ENCODE measurements at regions not wholly inside any gene's neighbourhood (a gene's known extent, or its start where the extent isn't known, plus 50 kb on each side); places are given as distances from the start of the nearest gene placed in this dataset.

- no peak for DNase-seq
Measured at GRCh38 chr17:79207960-79208359, 133.3 kb downstream of the ENGASE start.

- DNase-seq, result no peak
Measured at GRCh38 chr17:79205688-79206205, 131.1 kb downstream of the ENGASE start.

- no peak for DNase-seq
Measured at GRCh38 chr17:79204261-79204660, 129.6 kb downstream of the ENGASE start.

- no peak for DNase-seq
Measured at GRCh38 chr17:79203657-79204056, 129.0 kb downstream of the ENGASE start.

- no peak for DNase-seq
Measured at GRCh38 chr17:79203016-79203415, 128.4 kb downstream of the ENGASE start.

GRCh38 chr17:79202480-79202879 is 127.9 kb downstream of the ENGASE start:
- no peak for DNase-seq

GRCh38 chr17:79201536-79202227 is 127.1 kb downstream of the ENGASE start:
- DNase-seq, result no peak

GRCh38 chr17:79201119-79201518 is 126.5 kb downstream of the ENGASE start:
- DNase-seq, result no peak

GRCh38 chr17:79196913-79197312 is 122.3 kb downstream of the ENGASE start:
- no peak for DNase-seq

- DNase-seq, result peak in 6 of 56 donors; percentile 6 to 19 (median 12)
Measured at GRCh38 chr17:79192503-79193351, 118.1 kb downstream of the ENGASE start.

- no peak for DNase-seq
Measured at GRCh38 chr17:79191270-79191934, 116.8 kb downstream of the ENGASE start.

GRCh38 chr17:79189305-79189704 is 114.7 kb downstream of the ENGASE start:
- DNase-seq, result no peak

GRCh38 chr17:79188685-79189084 is 114.1 kb downstream of the ENGASE start:
- DNase-seq, result no peak

GRCh38 chr17:79188048-79188447 is 113.4 kb downstream of the ENGASE start:
- DNase-seq, result peak in 13 of 56 donors; percentile 0 to 39 (median 14)

GRCh38 chr17:79187186-79187585 is 112.6 kb downstream of the ENGASE start:
- DNase-seq, result no peak

GRCh38 chr17:79186406-79186805 is 111.8 kb downstream of the ENGASE start:
- DNase-seq, result no peak

- no peak for DNase-seq
Measured at GRCh38 chr17:79185671-79186070, 111.0 kb downstream of the ENGASE start.

- no peak for DNase-seq
Measured at GRCh38 chr17:79184219-79184618, 109.6 kb downstream of the ENGASE start.

GRCh38 chr17:79183293-79184158 is 108.9 kb downstream of the ENGASE start:
- peak in 6 of 56 donors; percentile 4 to 27 (median 12) for DNase-seq

GRCh38 chr17:79183043-79183292 is 108.3 kb downstream of the ENGASE start:
- DNase-seq, result no peak
